Stimulated activated CD4-positive, alpha-beta T cell treated with anti-CD3 and anti-CD28 coated beads, Interleukin-4, amount 100 ng/mL, for 48 hours (primary cell): ENCODE measurements at regions not wholly inside any gene's neighbourhood (a gene's known extent, or its start where the extent isn't known, plus 50 kb on each side); places are given as distances from the start of the nearest gene placed in this dataset.

Experiments used
- DNase-seq, 2 donors: peaks; one replicate each; pipeline ENCODE4 v3.0.0-alpha.2; 2020; ENCODE audit warnings: low read depth in 2 of 2

GRCh38 chr15:39269821-39270220, 311.1 kb upstream of the THBS1 start:
- DNase-seq, result no peak

DNA sequence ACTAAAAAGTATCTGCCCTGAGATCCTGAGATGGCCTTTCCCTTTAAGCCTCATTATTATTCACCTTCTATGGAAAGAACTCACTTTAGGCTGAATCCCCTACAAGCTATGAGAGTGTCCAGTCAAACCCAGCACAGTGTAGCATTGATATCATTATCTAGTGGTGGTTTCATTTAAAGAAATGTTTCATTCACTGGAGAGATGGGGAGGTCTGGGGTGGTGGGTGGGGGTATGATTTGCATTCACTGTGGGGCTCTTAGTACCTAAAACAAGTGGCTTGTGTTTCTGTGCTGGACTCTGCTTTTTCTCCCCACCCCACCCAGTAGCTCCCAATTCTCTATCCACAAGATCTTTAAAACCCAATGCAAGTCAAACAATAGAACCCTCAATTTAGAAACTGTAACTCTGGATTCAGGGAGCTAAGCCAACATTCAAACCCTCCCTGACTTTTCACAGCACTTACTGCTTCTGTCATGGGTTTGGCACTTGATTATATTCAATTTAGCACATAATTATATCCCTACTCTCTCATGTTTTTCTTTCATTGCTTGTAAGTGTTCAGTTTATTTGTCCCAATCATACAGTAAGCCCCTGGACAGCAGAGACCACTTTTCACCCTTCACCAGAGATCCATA, 310.5 kb upstream of the THBS1 start:
- no peak for DNase-seq

GRCh38 chr15:39270934-39271333, 309.9 kb upstream of the THBS1 start:
- DNase-seq, result no peak

GRCh38 chr15:39272901-39273300, 308.0 kb upstream of the THBS1 start:
- DNase-seq, result no peak

DNA sequence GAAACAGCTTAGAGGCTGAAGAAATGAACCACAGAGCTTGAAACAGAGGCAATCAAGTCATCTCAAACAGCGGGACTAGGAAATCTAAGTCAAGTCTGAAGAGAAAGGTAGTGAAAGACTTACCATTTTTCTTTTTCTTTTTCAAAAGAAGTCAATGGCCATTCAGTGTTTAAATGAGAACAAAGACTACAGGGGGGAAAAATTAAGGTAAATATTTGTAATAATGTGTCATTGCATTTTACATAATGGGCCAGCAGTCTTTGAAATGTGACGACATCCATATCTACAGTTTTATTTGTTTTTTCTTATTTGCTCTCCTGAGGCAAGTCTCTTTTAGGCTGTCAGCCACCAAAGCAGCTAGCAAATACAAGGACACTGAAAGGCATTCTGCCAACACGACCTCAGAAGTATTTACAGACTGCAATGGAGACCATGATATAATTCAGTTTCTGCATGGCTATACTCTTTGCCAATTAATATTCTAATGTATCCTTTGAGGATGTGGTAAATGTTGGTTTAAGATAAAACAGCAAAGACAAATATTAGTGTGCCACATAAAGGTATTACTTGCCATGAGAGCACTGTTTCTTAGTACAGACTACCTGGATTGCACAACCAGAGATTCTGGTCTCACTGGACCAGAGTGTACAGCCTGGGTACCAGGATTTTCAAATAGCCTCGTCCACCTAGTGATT, 307.0 kb upstream of the THBS1 start:
- no peak for DNase-seq

GRCh38 chr15:39275066-39275465, 305.8 kb upstream of the THBS1 start:
- DNase-seq, result no peak

- no peak for DNase-seq
Measured at GRCh38 chr15:39279311-39279710, 301.6 kb upstream of the THBS1 start.

GRCh38 chr15:39281094-39281493, 299.8 kb upstream of the THBS1 start:
- DNase-seq, result no peak

DNA sequence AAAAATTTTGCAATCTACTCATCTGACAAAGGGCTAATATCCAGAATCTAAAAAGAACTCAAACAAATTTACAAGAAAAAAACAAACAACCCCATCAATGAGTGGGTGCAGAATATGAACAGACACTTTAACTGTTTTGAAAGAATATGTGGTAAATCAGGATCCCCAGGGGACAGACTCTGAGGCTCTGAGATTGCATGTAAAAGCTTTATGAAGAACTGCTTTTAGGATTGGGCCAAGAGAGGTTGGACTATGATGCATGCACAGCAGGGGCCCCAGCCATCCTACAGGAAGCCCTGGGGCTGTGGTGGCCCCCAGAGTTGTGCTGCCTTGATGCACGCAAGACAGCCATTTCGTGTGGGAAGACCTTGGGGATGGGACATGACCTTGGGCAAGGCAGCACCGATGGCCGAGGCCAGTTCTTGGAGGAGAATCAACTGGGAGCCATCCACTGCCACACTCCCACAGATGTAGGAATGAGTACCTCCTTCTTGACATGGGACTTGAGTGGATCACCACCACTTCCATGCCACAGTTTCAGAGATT, 298.1 kb upstream of the THBS1 start:
- DNase-seq, result no peak

- DNase-seq, result no peak
Measured at GRCh38 chr15:39283531-39283930, 297.3 kb upstream of the THBS1 start.

DNA sequence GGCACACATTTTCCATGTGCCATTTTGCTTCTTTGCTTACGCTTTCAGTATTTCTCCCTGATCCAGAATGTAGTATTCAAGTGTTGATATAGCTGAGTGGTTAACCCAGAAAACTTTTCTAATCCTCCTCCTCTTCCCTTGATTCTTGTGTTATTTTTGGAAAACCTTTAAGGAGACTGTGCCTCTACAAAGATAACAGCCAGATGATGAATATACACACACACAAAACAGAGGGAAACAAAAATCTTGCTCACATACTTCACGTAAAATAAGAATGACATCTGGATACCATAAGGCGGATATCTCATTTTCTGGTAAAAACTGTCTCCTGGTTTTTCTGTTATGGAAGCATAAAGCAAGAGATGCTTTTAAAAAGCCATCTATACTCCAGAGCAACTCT, 295.8 kb upstream of the THBS1 start:
- DNase-seq, result no peak

DNA sequence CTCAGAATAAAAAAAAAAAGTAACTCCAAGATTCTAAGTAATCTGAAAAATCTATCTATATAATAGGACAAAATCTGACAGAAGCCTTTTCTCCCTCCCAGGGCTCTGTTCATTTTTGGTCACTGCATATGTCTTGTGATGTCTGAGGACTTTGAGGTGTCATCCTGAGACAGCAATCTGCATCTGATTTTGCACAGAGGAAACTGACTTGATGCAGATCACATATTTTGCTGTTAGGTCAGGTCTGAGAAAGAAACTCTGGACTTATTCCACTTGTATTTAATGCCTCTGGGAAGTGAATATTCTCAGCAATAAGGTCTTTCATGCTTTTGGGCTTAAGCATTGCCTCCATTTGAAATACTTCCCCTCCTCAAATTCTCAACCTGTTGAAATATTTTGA, 295.2 kb upstream of the THBS1 start:
- no peak for DNase-seq

DNA sequence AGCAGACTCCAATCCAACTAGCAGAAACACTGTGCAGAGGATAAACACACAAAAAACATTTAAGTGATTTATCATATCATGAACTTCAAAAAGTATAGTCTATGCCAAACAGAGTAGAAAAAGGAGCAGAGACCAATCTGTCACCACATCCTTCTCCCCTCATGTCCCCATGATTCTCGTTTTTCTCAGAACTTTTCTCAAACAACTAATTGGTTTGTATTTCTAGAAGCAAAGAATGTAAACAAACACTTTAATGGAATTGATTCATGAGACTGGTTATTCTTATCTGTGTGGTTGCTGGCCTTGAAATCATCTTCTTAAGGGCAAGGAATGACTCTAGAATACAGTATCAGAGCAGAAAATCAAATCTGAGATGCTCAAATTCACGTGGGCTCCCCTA, 294.2 kb upstream of the THBS1 start:
- DNase-seq, result no peak

DNA sequence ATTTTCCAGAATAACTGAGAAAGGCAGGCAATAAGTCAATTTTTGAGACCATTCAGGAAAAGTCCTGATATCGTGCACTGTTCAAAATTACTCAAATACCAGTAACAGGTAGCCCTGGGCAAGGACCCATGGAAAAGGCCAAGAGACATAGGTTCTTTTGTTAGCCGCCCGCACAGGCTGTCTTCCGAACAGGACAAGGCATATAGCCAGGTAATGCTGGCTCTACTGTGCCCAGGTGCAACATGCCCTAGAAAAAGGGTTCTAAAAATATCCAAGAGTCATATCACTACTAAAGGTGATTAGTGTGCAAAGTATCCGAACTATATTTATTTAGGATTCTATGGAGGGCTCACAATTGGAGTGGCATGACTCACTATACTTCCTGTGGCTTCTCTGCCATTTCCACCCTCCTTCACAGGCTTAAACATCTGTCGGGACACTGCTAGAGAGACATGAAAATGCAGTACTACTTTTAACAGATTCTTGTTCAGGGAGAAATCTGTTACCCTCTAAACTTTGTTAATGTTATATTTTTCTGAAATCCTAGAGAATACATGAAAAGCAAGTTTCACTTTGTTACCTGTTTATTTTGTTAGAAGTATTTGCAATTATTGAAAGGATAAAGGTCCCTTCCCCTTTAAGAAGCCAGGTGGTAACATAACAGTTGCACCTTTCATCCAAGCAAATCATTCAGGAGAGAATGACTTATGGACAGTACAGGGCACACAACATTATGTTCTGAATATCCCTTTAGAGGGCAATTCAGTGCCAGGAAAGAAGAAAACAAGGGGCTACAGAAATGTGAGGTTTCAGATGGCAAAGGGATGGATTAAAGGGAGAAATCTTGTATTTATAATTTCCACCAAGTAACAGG, 293.3 kb upstream of the THBS1 start:
- no peak for DNase-seq

- no peak for DNase-seq
Measured at GRCh38 chr15:39290711-39291435, 290.0 kb upstream of the THBS1 start.

DNA sequence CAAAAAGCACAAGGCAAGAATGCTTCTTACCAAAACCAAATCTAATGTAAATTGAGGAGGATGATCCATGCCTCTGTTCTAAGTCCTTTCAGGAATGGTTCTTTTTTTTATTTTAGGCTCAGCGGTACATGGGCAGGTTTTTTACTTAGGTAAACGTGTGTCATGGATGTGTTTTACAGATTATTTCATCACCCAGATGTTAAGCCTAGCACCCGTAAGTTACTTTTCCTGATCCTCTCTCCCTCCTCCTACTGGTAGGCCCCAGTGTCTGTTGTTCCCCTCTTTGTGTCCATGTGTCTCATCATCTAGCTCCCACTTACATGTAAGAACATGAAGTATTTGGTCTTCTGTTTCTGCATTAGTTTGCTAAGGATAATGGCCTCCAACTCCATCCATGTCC, 289.2 kb upstream of the THBS1 start:
- no peak for DNase-seq

DNA sequence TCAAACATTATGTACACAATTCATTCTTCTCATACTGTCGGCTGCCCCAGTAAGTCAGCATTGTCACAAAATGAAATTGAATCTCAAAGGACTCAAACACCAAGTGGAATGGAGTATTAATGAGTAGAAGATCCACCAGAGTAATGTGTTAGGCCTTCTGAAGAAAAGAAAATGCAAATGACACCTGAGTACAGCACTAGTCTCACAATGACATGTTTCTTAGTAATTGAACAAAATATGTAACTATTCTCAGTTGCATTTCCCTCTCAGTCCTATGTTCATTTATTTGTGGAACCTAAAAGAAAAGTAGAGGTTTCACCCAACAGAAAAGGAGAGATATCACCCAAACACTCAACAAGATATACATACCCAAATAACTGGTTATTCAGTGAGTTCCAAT, 283.9 kb upstream of the THBS1 start:
- no peak for DNase-seq

- DNase-seq, result no peak
Measured at GRCh38 chr15:39298271-39298962, 282.5 kb upstream of the THBS1 start.

DNA sequence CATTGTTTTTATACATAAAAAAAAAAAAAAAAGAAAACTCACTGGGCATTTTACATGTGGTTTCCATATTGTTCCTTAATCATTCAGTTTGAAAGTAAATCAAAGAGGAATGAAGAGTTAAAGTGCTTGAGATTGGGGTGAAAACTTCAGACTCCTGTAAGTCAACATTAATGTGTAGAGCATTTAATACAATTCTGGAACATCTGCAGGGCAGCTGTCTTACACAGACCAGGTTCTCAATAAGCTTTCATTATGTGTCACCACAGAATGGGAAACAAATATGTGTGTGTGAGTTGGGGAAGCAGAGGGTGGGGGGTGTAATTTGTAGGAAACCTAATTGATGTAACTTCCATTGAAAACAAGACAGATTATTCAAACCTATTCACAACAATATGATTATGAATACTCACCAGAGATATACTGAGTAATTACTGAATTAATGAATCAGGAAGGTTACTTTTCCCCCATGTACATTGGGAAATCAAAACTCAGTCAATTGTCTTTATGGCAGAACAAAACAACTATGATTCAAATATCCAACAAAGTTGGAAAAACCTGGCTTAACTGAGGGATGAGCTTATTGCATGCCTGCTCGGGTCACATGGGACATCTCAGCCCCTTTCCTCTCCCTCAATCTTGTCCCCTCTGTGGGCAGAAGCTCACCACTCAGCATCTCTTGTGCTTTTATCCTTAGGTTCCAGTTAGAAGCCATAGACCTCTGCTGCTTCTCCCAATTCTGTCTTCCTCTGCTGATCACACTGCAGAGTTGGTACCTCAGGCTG, 281.2 kb upstream of the THBS1 start:
- DNase-seq, result no peak

GRCh38 chr15:39300451-39301153, 280.3 kb upstream of the THBS1 start:
- DNase-seq, result no peak
